GM18520 (cell line): ENCODE measurements at regions not wholly inside any gene's neighbourhood (a gene's known extent, or its start where the extent isn't known, plus 50 kb on each side); places are given as distances from the start of the nearest gene placed in this dataset.
A peak's percentile ranks its signal among the peaks of the same experiment; 100 is the strongest.

Experiments
- ATAC-seq: cut with Tn5 transposase; IDR thresholded peaks from one replicate; pipeline ENCODE4 v1.9.1; 2021; ENCODE audit not compliant: unreplicated experiment

DNA sequence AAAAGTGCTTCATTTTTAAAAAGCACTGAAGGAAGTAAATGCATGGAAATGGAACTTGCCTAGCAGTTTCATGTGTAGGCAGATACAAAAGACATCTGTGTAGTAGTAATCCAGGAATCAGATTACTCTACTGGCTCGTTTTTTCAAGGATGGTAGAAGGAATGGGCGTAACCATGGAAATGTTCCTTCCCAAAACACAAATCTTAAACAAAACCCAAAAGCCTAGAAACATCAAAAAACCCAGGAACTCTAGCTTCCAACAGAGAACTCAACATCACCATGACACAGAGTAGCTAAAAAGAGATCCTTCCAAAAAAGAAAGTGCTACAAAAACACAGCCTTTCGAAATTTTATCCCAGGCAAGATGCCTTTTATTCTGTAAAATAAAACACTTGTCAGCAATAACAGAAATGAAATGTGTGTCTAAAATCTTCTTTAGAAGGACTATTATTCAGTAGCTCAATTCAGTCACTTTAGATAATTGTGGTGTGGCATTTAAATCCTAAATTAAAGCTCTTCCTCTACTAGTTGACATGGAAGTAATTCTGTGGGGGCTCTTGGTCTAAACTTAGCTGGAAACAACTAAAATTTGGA lies 81.7 kb downstream of the FAM217A start:
- ATAC-seq, result no peak

- no peak for ATAC-seq
Observed at GRCh38 chr6:3999800-4000661, 78.9 kb downstream of the FAM217A start.

GRCh38 chr6:4004249-4004648 lies 74.7 kb downstream of the FAM217A start:
- no peak for ATAC-seq

- ATAC-seq, result no peak
Observed at GRCh38 chr6:4008324-4009047, 70.5 kb downstream of the FAM217A start.

DNA sequence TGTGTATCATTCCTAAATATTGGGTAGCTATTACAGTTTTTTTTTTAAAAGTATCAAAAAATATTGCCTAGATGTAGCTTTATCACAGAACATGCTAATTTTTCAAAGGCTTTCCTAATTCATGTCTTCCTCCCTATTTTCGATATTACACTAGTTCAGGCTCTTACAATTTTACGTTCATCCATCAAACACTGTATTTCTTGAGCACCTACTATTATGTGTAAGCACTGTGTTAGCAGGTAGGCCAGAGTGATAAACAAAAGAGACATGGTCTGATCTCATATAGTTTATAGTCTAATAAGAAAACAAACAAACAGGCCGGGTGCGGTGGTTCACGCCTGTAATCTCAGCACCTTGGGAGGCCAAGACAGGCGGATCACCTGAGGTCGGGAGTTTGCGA lies 69.5 kb downstream of the FAM217A start:
- ATAC-seq, result no peak

- ATAC-seq, result no peak
Observed at GRCh38 chr6:4010048-4010447, 68.9 kb downstream of the FAM217A start.

DNA sequence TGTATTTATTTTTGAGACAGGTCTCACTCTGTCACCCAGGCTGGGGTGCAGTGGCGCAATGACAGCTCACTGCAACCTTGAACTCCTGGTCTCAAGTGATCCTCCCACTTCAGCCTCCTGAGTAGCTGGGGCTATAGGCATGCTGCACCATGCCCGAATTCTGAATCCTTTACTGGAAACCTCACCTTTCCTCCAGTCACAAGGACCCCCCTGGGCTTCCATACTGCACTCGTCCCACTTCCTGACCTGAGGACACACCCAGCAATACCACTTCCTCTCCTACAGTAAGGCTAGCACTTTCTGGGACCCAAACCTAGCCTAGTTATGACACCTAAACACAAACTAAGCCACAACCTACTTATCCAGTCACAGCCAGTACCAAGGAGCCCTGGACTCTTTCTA lies 68.2 kb downstream of the FAM217A start:
- no peak for ATAC-seq

DNA sequence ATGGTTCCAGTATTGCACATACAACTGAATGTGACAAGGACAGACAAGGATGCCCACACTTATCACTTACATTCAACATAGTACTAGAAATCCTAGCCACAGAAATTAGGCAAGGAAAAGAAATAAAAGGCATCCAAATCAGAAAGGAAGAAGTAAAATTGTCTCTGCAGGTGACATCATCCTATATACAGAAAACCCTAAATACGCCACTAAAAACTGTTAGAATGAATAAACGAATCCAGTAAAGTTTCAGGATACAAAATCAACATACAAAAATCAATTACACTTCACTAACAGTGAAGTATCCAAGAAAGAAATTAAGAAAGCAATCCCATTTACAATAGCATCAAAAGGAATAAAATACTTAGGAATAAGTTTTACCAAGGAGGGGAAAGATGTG lies 66.1 kb downstream of the FAM217A start:
- no peak for ATAC-seq

GRCh38 chr6:4017058-4017739 lies 61.7 kb downstream of the FAM217A start:
- ATAC-seq, result no peak

GRCh38 chr6:4017834-4018170 lies 61.1 kb downstream of the FAM217A start:
- ATAC-seq, result peak; percentile 8

GRCh38 chr6:4018171-4018923 lies 60.6 kb downstream of the FAM217A start:
- ATAC-seq, result peak; percentile 50
